T-cell (primary cell): ENCODE measurements at regions not wholly inside any gene's neighbourhood (a gene's known extent, or its start where the extent isn't known, plus 50 kb on each side); places are given as distances from the start of the nearest gene placed in this dataset.
"Not testable (repeated sequence)": the region's sequence is repeated elsewhere in the genome, so short reads cannot be mapped to it uniquely, and the experiment has no call there.

Source experiments
- ATAC-seq, 4 experiments: fragments of 200-7000 bp in 3 of 4; fragments of 150-1000 bp in 1 of 4; cut with Tn5 transposase; replicated peaks in 1 of 4; 1 replicate in 3 of 4; 2 replicates in 1 of 4; pipeline ENCODE4 v1.10.0; 2021; ENCODE audit warnings: moderate library complexity in 3 of 4, mild to moderate bottlenecking in 2 of 4, moderate number of reproducible peaks in 1 of 4
- CTCF ChIA-PET, 2 donors: fragments of 300-600 bp; sonication (Branson Sonifier 250); formaldehyde crosslinking; loops; one replicate each; lab custom pipeline; 2022; ENCODE audit warnings: antibody characterized with exemption in 2 of 2; lab: Charles Lee
- POLR2A ChIA-PET, 2 donors: fragments of 300-600 bp; sonication (Branson Sonifier 250); formaldehyde crosslinking; loops; one replicate each; lab custom pipeline; 2022; ENCODE audit warnings: antibody characterized with exemption in 2 of 2; lab: Charles Lee
- DNase-seq, 35 experiments: peaks; one replicate each; pipeline versions ENCODE4 v3.0.0 to v3.0.0-alpha.2; 2013 to 2023
- H3K27ac ChIP-seq: one replicate; pipeline ENCODE4 v1.5.1; 2013; ENCODE audit warnings: low read length
- H3K27me3 ChIP-seq, 2 experiments: replicated peaks in 1 of 2; 1 replicate in 1 of 2; 2 replicates in 1 of 2; pipeline versions ENCODE4 v1.6.1 to v1.7.0; 2013; ENCODE audit warnings: low read length in 1 of 2, mixed read lengths in 1 of 2; ENCODE audit not compliant: control insufficient read depth in 2 of 2, insufficient read depth in 2 of 2; ENCODE audit errors: extremely low read depth in 1 of 2
- H3K36me3 ChIP-seq, 2 donors: 1 replicate in 1 of 2; 2 replicates in 1 of 2; pipeline versions ENCODE4 v1.6.1 to v1.7.0; 2013; ENCODE audit warnings: low read length in 1 of 2; ENCODE audit not compliant: control insufficient read depth in 2 of 2, insufficient read depth in 1 of 2; ENCODE audit errors: extremely low read depth in 1 of 2
- H3K4me1 ChIP-seq, 2 experiments: 1 replicate in 1 of 2; 2 replicates in 1 of 2; pipeline versions ENCODE4 v1.6.1 to v1.7.0; 2013; ENCODE audit warnings: low read length in 2 of 2, mixed read lengths in 1 of 2; ENCODE audit not compliant: insufficient read depth in 2 of 2, control insufficient read depth in 1 of 2; ENCODE audit errors: extremely low read depth in 1 of 2
- H3K4me3 ChIP-seq, 2 donors: 1 replicate in 1 of 2; 2 replicates in 1 of 2; pipeline versions ENCODE4 v1.5.1 to v1.7.0; 2013; ENCODE audit warnings: mild to moderate bottlenecking in 2 of 2, low read length in 1 of 2, moderate library complexity in 1 of 2; ENCODE audit not compliant: control insufficient read depth in 1 of 2; ENCODE audit errors: extremely low read depth in 1 of 2
- H3K9me3 ChIP-seq: 2 replicates; pipeline ENCODE4 v1.7.0; 2013
- H3K27ac Mint-ChIP-seq, 2 donors: one replicate each; pipeline ENCODE4 v1.8.0; 2020 to 2021; ENCODE audit warnings: mild to moderate bottlenecking in 2 of 2, mixed read lengths in 2 of 2
- H3K27me3 Mint-ChIP-seq, 2 donors: one replicate each; pipeline ENCODE4 v1.8.0; 2021 to 2022; ENCODE audit warnings: mixed read lengths in 2 of 2
- H3K36me3 Mint-ChIP-seq: one replicate; pipeline ENCODE4 v1.8.0; 2021; ENCODE audit warnings: mixed read lengths
- H3K4me1 Mint-ChIP-seq, 3 donors: one replicate each; pipeline ENCODE4 v1.8.0; 2020 to 2022; ENCODE audit warnings: mixed read lengths in 3 of 3, mild to moderate bottlenecking in 1 of 3
- H3K4me3 Mint-ChIP-seq, 3 donors: one replicate each; pipeline ENCODE4 v1.8.0; 2020 to 2022; ENCODE audit warnings: mild to moderate bottlenecking in 3 of 3, mixed read lengths in 3 of 3, moderate library complexity in 3 of 3
- H3K9me3 Mint-ChIP-seq, 3 donors: one replicate each; pipeline ENCODE4 v1.8.0; 2020 to 2022; ENCODE audit warnings: mixed read lengths in 3 of 3
- WGBS: methylation state at CpG from one replicate; pipeline ENCODE4 v1.1.5; 2013; ENCODE audit warnings: missing lambda C conversion rate; ENCODE audit not compliant: insufficient coverage; 5-methylcytosine and 5-hydroxymethylcytosine counted together

DNA sequence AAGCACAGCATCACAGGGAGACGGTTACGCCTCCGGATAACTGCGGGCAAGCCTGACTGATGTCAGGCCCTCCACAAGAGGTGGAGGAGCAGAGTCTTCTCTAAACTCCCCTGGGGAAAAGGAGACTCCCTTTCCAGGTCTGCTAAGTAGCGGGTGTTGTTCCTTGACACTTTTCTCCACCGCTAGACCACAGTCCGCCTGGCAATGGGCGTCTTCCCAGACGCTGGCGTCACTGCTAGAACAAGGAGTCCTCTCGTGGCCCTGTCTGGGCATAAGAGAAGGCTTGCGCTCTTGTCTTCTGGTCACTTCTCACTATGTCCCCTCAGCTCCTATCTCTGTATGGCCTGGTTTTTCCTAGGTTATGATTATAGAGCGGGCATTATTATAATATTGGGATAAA lies 808.5 kb upstream of the GRIA3 start:
- H3K4me3 Mint-ChIP-seq, ATAC-seq, DNase-seq, POLR2A ChIA-PET, H3K9me3 ChIP-seq, H3K27ac Mint-ChIP-seq, H3K27ac ChIP-seq, H3K36me3 Mint-ChIP-seq, H3K4me3 ChIP-seq, H3K9me3 Mint-ChIP-seq, H3K36me3 ChIP-seq, H3K4me1 Mint-ChIP-seq, H3K4me1 ChIP-seq, H3K27me3 ChIP-seq, H3K27me3 Mint-ChIP-seq: not testable (repeated sequence)
- CTCF ChIA-PET, result interaction anchor here in 1 of 2 donors (0.7 kb wide), 1 partner anchor 104 kb away, joined by 3 read pairs; no protein-coding TSS in a partner anchor
- no CpG with 5 or more reads among the region's 13 CpGs for WGBS

DNA sequence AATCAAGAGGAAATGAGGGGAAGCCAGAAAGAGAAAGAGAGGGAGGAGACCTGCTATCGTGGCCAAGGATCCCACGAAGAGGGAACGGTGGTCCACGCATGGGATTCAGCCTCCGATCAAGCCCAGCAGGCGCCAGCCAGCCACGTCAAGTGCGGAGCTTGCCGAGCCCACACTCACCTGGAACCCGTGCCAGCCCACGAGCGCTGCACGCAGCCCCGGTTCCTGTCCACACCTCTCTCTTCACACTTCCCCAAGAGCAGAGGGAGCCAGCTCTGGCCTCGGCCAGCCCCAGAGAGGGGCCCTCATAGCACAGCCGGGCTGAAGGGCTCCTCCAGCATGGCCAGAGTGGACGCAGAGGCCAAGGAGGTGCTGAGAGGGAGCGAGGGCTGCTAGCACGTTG lies 795.1 kb upstream of the GRIA3 start:
- Histone ChIP-seq H3K9me3 (no peaks in the 10 kb centered on the region), H3K4me1 (no peaks in the 10 kb centered on the region), H3K4me3 (no peak overlapping the region), H3K27ac (no peak overlapping the region), H3K27me3 (no peaks in the 10 kb centered on the region), H3K36me3 (no peaks in the 10 kb centered on the region)
- WGBS, result 96% methylated on average over 5 of the region's 19 CpGs
- ATAC-seq (no peak), DNase-seq (no peak)
- peaks cover 0 to 7% (median 0%) of the 10 kb centered on the region in 3 donors for H3K9me3 Mint-ChIP-seq
- H3K27ac Mint-ChIP-seq, result no peak overlapping the region
- no peaks in the 10 kb centered on the region for H3K4me1 Mint-ChIP-seq
- POLR2A ChIA-PET, result no interaction called here
- no peaks in the 10 kb centered on the region for H3K36me3 Mint-ChIP-seq
- no peak overlapping the region for H3K4me3 Mint-ChIP-seq
- CTCF ChIA-PET, result no interaction called here
- H3K27me3 Mint-ChIP-seq, result no peaks in the 10 kb centered on the region

DNA sequence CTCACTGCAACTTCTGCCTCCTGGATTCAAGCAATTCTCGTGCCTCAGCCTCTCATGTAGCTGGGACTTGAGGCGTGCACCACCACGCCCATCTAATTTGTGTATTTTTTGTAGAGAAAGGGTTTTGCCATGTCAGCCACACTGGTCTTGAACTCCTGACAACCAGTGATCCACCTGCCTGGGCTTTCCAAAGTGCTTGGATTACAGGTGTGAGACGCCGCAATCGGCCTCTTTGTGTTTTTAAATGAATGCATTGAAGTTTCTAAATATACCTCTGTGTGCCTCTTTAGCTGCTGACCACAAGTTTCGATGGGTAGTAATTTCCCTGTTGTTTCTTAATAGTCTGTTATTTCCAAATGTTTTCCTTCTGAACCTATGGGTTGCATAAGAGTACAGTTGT lies 765.3 kb upstream of the GRIA3 start:
- POLR2A ChIA-PET, result no interaction called here
- Histone ChIP-seq H3K4me1 (no peaks in the 10 kb centered on the region), H3K27ac (no peak overlapping the region), H3K27me3 (no peaks in the 10 kb centered on the region), H3K36me3 (no peaks in the 10 kb centered on the region), H3K4me3 (no peak overlapping the region), H3K9me3 (no peaks in the 10 kb centered on the region)
- H3K27me3 Mint-ChIP-seq, result no peaks in the 10 kb centered on the region
- ATAC-seq (no peak), DNase-seq (no peak)
- no peaks in the 10 kb centered on the region for H3K9me3 Mint-ChIP-seq
- no peaks in the 10 kb centered on the region for H3K36me3 Mint-ChIP-seq
- H3K27ac Mint-ChIP-seq, result no peak overlapping the region
- CTCF ChIA-PET, result no interaction called here
- WGBS, result 100% methylated on average over 2 of the region's 7 CpGs
- H3K4me1 Mint-ChIP-seq, result no peaks in the 10 kb centered on the region
- H3K4me3 Mint-ChIP-seq, result no peak overlapping the region

DNA sequence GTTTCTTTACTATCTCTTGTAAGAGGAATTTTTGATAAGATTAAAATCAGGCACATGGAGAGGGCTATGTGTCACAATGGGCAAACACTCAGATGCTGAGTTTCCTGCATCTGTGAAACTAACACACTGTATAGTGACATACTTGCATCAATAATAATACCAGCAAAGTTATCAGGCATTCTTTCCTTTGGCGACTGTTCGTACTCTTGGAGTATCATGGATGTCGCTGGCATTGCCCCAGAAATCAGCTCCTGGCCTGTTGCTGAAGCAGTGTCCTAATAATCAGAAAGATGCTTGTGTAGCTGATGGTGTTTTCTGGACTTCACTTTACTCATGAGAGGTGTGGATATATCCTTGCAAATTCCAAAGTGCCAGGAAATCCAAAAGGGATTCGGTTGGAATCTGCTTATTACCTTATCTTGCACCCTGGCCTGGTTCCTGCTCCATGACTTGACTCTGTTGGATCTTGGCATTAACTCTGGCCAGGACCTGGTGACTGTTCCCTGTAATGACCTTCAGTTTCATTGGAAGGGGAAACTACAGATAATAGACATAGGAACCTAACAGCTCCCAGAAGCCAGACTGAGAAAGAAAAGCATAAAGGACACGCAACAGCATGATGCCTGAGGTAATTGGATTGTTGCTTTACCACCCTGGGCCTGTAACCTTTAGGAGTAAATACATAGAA lies 762.5 kb upstream of the GRIA3 start:
- H3K27ac Mint-ChIP-seq, result no peak overlapping the region
- no peak overlapping the region for H3K4me3 Mint-ChIP-seq
- Histone ChIP-seq H3K27ac (no peak overlapping the region), H3K4me1 (no peaks in the 10 kb centered on the region), H3K4me3 (no peak overlapping the region), H3K9me3 (no peaks in the 10 kb centered on the region), H3K27me3 (no peaks in the 10 kb centered on the region), H3K36me3 (no peaks in the 10 kb centered on the region)
- ChIA-PET POLR2A (no interaction called here), CTCF (no interaction called here)
- no CpG with 5 or more reads among the region's 5 CpGs for WGBS
- H3K4me1 Mint-ChIP-seq, result no peaks in the 10 kb centered on the region
- H3K36me3 Mint-ChIP-seq, result no peaks in the 10 kb centered on the region
- ATAC-seq, result no peak
- no peak for DNase-seq
- peaks cover 0 to 3% (median 0%) of the 10 kb centered on the region in 3 donors for H3K9me3 Mint-ChIP-seq
- no peaks in the 10 kb centered on the region for H3K27me3 Mint-ChIP-seq

DNA sequence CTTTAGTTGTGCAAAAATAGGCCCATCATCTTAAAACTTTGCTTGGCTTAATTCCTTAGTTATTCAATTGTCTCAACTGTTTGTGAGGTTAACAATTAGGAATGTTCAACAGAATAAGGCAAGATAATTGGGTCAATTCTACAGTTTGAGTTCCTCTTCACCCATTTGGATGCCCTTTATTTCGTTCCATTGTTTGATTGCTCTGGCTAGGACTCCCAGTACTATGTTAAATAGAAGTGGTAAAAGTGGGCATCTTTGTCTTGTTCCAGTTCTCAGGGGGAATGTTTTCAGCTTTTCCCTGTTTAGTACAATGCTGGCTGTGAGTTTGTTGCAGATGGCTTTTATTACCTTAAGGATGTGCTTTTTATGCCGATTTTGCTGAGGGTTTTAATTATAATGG lies 761.5 kb upstream of the GRIA3 start:
- no CpG with 5 or more reads among the region's 2 CpGs for WGBS
- DNase-seq (no peak), ATAC-seq (no peak)
- no peak overlapping the region for H3K4me3 ChIP-seq
- no peaks in the 10 kb centered on the region for H3K36me3 Mint-ChIP-seq
- no peaks in the 10 kb centered on the region for H3K36me3 ChIP-seq
- H3K4me1 ChIP-seq, result no peaks in the 10 kb centered on the region
- no peak overlapping the region for H3K27ac Mint-ChIP-seq
- H3K4me1 Mint-ChIP-seq, result no peaks in the 10 kb centered on the region
- POLR2A ChIA-PET, result no interaction called here
- H3K27ac ChIP-seq, result no peak overlapping the region
- CTCF ChIA-PET, result no interaction called here
- H3K27me3 Mint-ChIP-seq, result no peaks in the 10 kb centered on the region
- H3K4me3 Mint-ChIP-seq, result no peak overlapping the region
- H3K9me3 ChIP-seq, result no peaks in the 10 kb centered on the region
- peaks cover 0 to 3% (median 0%) of the 10 kb centered on the region in 3 donors for H3K9me3 Mint-ChIP-seq
- H3K27me3 ChIP-seq, result no peaks in the 10 kb centered on the region

DNA sequence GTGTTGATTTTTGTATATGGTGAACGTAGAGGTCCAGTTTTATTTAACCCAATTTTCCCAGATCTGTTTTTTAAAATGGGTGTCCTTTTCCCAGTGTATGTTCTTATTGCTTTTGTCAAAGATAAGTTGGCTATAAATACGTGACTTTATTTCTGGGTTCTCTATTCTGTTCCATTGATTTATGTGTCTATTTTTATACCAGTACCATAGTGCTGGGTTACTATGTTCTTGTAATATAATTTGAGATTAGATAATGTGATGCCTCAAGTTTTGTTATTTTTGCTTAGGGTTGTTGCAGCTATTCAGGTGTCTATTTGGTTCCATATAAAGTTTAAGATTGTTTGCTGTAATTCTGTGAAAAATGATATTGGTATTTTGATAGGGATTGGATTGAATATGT lies 749.1 kb upstream of the GRIA3 start:
- no peak overlapping the region for H3K4me3 ChIP-seq
- CTCF ChIA-PET, result no interaction called here
- Mint-ChIP-seq H3K27me3 (no peaks in the 10 kb centered on the region), H3K4me1 (no peaks in the 10 kb centered on the region), H3K4me3 (no peak overlapping the region), H3K9me3 (peaks cover 0 to 21% (median 17%) of the 10 kb centered on the region in 3 donors), H3K36me3 (no peaks in the 10 kb centered on the region), H3K27ac (no peak overlapping the region)
- POLR2A ChIA-PET, result no interaction called here
- WGBS, result no CpG with 5 or more reads among the region's 2 CpGs
- no peaks in the 10 kb centered on the region for H3K36me3 ChIP-seq
- no peaks in the 10 kb centered on the region for H3K4me1 ChIP-seq
- no peak overlapping the region for H3K27ac ChIP-seq
- H3K27me3 ChIP-seq, result no peaks in the 10 kb centered on the region
- H3K9me3 ChIP-seq, result no peaks in the 10 kb centered on the region
- no peak for DNase-seq
- no peak for ATAC-seq

DNA sequence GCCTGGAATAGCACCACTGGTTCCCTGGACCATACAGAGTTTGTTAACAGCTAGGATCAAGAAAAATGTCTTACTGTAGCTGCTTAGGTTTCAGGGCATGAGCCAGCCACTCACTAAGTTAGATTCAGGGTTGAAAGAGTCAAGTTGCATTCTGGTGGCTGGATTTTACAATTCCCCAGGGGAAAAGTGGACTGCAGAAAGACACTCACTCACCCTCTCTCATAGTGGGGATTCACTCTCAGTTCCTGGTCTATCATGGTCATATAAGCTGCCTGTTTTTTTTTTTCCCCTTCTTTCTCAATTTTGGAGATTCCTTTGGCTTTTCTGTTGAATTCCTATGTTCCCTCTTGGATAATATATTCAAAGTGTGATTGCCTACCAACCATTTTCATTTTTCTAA lies 744.2 kb upstream of the GRIA3 start:
- H3K27ac ChIP-seq, result no peak overlapping the region
- Mint-ChIP-seq H3K9me3 (peaks cover 0 to 20% (median 14%) of the 10 kb centered on the region in 3 donors), H3K4me3 (no peak overlapping the region), H3K36me3 (no peaks in the 10 kb centered on the region), H3K27ac (no peak overlapping the region), H3K4me1 (no peaks in the 10 kb centered on the region), H3K27me3 (peaks cover 0 to 1% of the 10 kb centered on the region in 2 donors)
- ChIA-PET CTCF (no interaction called here), POLR2A (no interaction called here)
- no peaks in the 10 kb centered on the region for H3K9me3 ChIP-seq
- H3K36me3 ChIP-seq, result no peaks in the 10 kb centered on the region
- no peaks in the 10 kb centered on the region for H3K4me1 ChIP-seq
- no peak overlapping the region for H3K4me3 ChIP-seq
- ATAC-seq, result no peak
- H3K27me3 ChIP-seq, result no peaks in the 10 kb centered on the region
- no peak for DNase-seq
